ENCODE measurements at regions not wholly inside any gene's neighbourhood (a gene's known extent, or its start where the extent isn't known, plus 50 kb on each side); places are given as distances from the start of the nearest gene placed in this dataset.

- no peak for TF ChIP-seq CTCF (conservative IDR thresholded peaks at IDR 0.05)
- no peak for TF ChIP-seq EZH2 (IDR thresholded peaks at IDR 0.05; ENCODE audit: low read depth)
Observed at GRCh38 chr5:111973961-111974360, 217.0 kb upstream of the NREP start.
